ENCODE measurements at regions not wholly inside any gene's neighbourhood (a gene's known extent, or its start where the extent isn't known, plus 50 kb on each side); places are given as distances from the start of the nearest gene placed in this dataset.

DNA sequence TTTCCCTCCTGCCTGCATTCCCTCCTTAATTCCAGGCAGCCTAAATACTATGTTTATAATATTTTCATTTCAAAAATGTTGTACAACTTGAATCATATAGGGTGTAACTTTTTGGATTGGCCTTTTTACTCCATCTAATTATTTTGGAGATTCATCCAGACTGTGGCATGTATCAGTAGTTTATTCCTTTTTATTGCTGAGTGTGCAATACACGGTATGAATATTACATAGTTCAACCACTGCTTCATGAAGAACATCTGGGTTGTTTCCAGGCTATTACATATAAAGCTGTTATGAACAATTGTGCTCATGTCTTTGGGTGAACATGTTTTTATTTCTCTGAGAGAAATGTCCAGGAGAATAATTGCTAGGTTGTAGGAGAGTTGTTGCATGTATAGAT, 253.5 kb upstream of the SLC35B3 start:
- H3K4me1 Mint-ChIP-seq (ENCODE audit: low read depth) = no peaks in the 10 kb centered on the region
- no peak for DNase-seq (ENCODE audit: low spot score)

DNA sequence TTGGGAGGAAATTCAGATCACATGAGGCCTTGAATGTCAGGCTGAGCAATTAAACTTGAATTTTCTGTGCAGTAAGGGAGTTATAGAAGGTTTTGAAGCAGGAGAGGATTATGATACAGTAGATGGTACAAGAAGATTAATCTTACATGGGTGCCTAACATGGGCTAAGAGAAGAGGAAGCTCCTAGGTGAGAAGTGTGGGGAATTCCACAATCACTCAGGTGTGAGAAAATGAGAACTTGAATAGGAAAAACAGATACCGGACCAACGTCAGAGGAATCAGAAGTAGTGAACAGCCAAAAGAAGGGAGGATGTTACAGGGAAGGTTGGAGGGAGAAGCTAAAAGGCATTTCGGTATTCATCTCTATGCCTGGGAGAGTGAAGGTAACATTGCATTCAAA, 250.7 kb upstream of the SLC35B3 start:
- H3K36me3 Mint-ChIP-seq (ENCODE audit: low read depth) = no peaks in the 10 kb centered on the region
- no peak overlapping the region for H3K4me3 Mint-ChIP-seq
- H3K9me3 Mint-ChIP-seq = no peaks in the 10 kb centered on the region
- intact Hi-C loops (cut with micrococcal nuclease) = no loop called here
- H3K4me1 Mint-ChIP-seq (ENCODE audit: low read depth) = no peaks in the 10 kb centered on the region
- no peaks in the 10 kb centered on the region for H3K27me3 Mint-ChIP-seq (ENCODE audit: insufficient read depth)
- DNase-seq (ENCODE audit: low spot score) = no peak
- H3K27ac Mint-ChIP-seq = no peak overlapping the region

More for the DNA sequence above, 253.5 kb upstream of the SLC35B3 start:
- intact Hi-C loops (cut with micrococcal nuclease) = no loop called here
- Mint-ChIP-seq H3K27me3 (ENCODE audit: insufficient read depth) (no peaks in the 10 kb centered on the region), H3K36me3 (ENCODE audit: low read depth) (no peaks in the 10 kb centered on the region), H3K27ac (no peak overlapping the region), H3K9me3 (peaks cover 6% of the 10 kb centered on the region), H3K4me3 (no peak overlapping the region)

DNA sequence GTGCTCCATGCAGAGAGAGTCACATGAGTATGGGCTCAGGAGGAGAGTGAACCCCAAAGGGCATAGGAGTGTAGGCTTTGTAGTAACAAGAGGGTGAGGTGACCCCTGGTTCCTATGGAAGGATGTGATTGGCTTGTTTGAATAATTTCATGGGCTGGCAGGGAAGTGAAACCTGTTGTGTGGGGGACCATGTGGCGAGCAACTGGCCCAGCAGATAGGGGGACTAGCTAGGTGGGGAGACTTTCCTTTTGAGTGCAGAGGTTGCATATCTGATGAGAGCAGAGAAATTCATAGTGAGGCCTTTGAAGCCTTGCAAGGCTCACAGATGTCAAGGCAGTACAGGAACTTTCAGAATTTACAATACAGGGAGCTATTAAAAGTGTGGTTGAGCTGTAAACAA, 247.9 kb upstream of the SLC35B3 start:
- no peak for DNase-seq (ENCODE audit: low spot score)
- intact Hi-C loops (cut with micrococcal nuclease) = no loop called here
- Mint-ChIP-seq H3K4me1 (ENCODE audit: low read depth) (no peaks in the 10 kb centered on the region), H3K9me3 (no peaks in the 10 kb centered on the region), H3K27ac (no peak overlapping the region), H3K36me3 (ENCODE audit: low read depth) (no peaks in the 10 kb centered on the region), H3K27me3 (ENCODE audit: insufficient read depth) (no peaks in the 10 kb centered on the region), H3K4me3 (no peak overlapping the region)

DNA sequence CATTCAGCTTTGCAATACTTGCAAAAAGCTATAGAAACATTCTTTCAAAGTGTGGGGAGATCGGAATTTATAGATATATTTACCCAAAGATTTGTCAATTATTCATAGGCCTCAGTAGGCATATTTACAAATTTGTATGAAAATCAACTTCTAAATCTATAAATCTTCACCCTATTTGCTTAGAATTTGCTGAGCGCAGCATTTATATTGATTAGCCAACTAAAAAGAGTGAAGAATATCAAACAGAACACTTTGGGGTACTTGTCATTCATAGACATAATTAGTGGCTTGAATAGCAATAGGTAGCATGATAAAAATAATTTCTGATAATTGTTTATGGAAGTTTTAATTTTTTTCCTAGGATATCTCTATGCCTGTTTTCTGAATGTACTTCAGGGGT, 244.5 kb upstream of the SLC35B3 start:
- Mint-ChIP-seq H3K36me3 (ENCODE audit: low read depth) (no peaks in the 10 kb centered on the region), H3K27me3 (ENCODE audit: insufficient read depth) (no peaks in the 10 kb centered on the region), H3K9me3 (no peaks in the 10 kb centered on the region), H3K4me1 (ENCODE audit: low read depth) (no peaks in the 10 kb centered on the region), H3K4me3 (no peak overlapping the region), H3K27ac (no peak overlapping the region)
- DNase-seq (ENCODE audit: low spot score) = no peak
- intact Hi-C loops (cut with micrococcal nuclease) = no loop called here

DNA sequence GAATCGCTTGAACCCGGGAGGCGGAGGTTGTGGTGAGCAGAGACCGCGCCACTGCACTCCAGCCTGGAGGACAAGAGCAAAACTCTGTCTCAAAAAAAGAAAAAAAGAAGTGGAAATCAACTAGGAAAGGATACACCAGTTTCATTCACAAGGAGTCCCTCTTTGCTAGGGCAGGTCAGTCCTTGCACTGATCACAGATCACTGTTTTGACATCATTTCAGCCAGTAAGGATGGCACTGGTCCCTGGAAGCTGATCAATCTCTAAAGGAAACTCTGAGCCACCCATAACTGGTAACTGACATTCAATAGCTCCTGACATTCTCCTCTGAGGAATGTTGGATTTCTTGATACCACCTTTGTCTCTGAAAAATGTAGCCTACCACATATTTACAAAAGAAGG, 243.1 kb upstream of the SLC35B3 start:
- Mint-ChIP-seq H3K27ac (no peak overlapping the region), H3K4me3 (no peak overlapping the region), H3K9me3 (no peaks in the 10 kb centered on the region), H3K27me3 (ENCODE audit: insufficient read depth) (no peaks in the 10 kb centered on the region), H3K36me3 (ENCODE audit: low read depth) (no peaks in the 10 kb centered on the region), H3K4me1 (ENCODE audit: low read depth) (no peaks in the 10 kb centered on the region)
- intact Hi-C loops (cut with micrococcal nuclease) = no loop called here
- DNase-seq (ENCODE audit: low spot score) = no peak

DNA sequence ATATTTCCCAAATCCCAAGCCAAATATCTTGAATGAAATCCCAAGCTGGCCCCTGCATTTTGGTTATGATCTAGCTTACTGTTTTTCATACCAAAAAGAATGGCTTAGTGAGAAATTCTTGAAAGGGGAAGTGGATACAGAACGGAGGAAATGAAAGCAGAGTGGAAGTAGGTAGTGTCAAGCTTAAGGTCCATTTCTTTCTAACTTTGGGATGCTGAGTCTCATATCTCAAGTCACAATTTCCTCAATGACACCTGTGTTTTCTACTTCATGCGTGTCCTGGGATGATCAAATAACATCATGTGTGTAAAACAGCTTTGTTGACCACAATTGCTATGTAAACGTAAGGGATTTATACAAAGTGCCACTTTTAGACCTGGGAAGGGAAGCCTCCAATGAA, 238.8 kb upstream of the SLC35B3 start:
- Mint-ChIP-seq H3K4me1 (ENCODE audit: low read depth) (no peaks in the 10 kb centered on the region), H3K4me3 (no peak overlapping the region), H3K27ac (no peak overlapping the region), H3K36me3 (ENCODE audit: low read depth) (no peaks in the 10 kb centered on the region), H3K9me3 (no peaks in the 10 kb centered on the region), H3K27me3 (ENCODE audit: insufficient read depth) (no peaks in the 10 kb centered on the region)
- intact Hi-C loops (cut with micrococcal nuclease) = no loop called here
- DNase-seq (ENCODE audit: low spot score) = no peak

DNA sequence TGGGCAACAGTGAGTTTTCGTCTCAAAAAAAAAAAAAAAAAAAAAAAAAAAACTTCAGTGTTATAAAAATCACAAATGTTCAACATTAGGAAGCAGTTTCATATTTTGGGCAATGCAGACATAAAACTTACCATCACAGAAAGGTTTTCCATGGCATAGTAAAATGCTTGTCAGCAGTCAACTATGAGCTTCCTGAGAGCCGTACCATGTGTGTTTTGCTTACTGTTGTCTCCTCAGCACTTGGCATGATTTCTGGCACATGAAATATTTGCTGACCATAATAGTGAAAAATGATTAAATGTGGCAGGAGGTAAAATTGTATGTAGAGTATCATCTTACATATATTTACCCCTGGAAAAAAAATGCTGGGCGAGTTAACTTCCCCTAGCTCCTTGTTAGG, 237.5 kb upstream of the SLC35B3 start:
- Mint-ChIP-seq H3K27ac (no peak overlapping the region), H3K4me1 (ENCODE audit: low read depth) (no peaks in the 10 kb centered on the region), H3K36me3 (ENCODE audit: low read depth) (no peaks in the 10 kb centered on the region), H3K4me3 (no peak overlapping the region), H3K27me3 (ENCODE audit: insufficient read depth) (no peaks in the 10 kb centered on the region), H3K9me3 (no peaks in the 10 kb centered on the region)
- DNase-seq (ENCODE audit: low spot score) = no peak
- intact Hi-C loops (cut with micrococcal nuclease) = no loop called here

DNA sequence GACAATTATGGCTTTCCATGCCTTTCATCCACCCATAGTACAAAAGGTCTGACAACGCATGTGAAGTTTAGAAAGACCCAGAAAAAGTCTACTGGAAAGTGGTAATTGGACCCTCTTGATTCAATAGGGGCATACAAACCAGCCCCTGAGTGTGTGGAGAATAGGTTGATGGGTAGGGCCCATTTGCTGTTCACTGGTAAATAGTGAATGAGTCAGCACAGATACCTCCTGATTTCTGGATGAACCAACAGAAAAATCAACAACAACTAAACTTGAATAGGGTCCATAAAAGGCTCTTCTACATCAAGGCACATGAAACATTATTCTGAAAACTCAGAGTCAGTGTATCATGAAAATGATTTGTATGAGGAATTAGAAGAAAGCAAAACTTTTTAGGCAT, 235.4 kb upstream of the SLC35B3 start:
- Mint-ChIP-seq H3K36me3 (ENCODE audit: low read depth) (no peaks in the 10 kb centered on the region), H3K27ac (no peak overlapping the region), H3K4me3 (no peak overlapping the region), H3K9me3 (peaks cover 6% of the 10 kb centered on the region), H3K4me1 (ENCODE audit: low read depth) (no peaks in the 10 kb centered on the region), H3K27me3 (ENCODE audit: insufficient read depth) (no peaks in the 10 kb centered on the region)
- intact Hi-C loops (cut with micrococcal nuclease) = no loop called here
- no peak for DNase-seq (ENCODE audit: low spot score)

DNA sequence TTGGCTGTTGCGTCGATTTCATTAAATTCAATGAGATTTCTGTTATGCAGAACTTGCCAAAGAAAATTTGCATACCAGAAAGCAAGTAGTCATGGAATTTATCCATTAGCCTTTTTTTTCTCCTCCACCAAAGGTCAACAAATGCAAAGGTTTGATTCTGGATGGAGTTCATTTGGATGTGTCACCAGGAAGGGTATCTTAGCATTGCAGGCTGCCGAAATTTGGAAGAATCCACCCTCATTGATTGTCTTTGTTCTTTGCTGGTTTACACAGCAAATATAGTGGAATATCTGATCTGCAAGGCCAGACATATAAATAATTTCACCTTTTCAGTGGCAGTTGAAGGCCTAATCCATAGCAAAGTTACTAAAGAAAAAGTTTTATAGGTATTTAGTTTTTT, 229.4 kb upstream of the SLC35B3 start:
- no peaks in the 10 kb centered on the region for H3K27me3 Mint-ChIP-seq (ENCODE audit: insufficient read depth)
- H3K4me1 Mint-ChIP-seq (ENCODE audit: low read depth) = no peaks in the 10 kb centered on the region
- DNase-seq (ENCODE audit: low spot score) = no peak
- intact Hi-C loops (cut with micrococcal nuclease) = no loop called here
- no peak overlapping the region for H3K27ac Mint-ChIP-seq
- no peak overlapping the region for H3K4me3 Mint-ChIP-seq
- H3K9me3 Mint-ChIP-seq = peaks cover 6% of the 10 kb centered on the region
- H3K36me3 Mint-ChIP-seq (ENCODE audit: low read depth) = no peaks in the 10 kb centered on the region

DNA sequence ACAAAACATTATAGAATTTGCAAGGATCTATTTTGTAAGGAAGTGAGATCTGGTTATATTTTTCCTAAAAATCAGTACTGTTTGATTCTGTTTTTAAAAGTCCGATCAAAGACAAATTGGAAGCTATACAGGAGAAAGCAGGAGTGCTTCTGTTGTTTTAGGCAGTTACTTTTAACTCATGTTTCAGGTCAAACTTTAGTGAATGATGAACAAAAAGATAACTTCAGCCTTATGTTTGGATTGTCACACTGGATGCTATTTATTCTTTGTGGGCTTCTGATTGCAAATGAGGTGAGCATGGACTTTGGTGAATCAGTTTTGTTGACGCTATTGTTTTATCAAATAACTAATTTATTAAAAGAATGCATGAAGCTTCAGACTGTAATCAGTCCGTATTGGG, 228.7 kb upstream of the SLC35B3 start:
- Mint-ChIP-seq H3K36me3 (ENCODE audit: low read depth) (no peaks in the 10 kb centered on the region), H3K9me3 (peaks cover 6% of the 10 kb centered on the region), H3K4me1 (ENCODE audit: low read depth) (no peaks in the 10 kb centered on the region), H3K4me3 (no peak overlapping the region), H3K27me3 (ENCODE audit: insufficient read depth) (no peaks in the 10 kb centered on the region), H3K27ac (no peak overlapping the region)
- DNase-seq (ENCODE audit: low spot score) = no peak
- intact Hi-C loops (cut with micrococcal nuclease) = no loop called here

DNA sequence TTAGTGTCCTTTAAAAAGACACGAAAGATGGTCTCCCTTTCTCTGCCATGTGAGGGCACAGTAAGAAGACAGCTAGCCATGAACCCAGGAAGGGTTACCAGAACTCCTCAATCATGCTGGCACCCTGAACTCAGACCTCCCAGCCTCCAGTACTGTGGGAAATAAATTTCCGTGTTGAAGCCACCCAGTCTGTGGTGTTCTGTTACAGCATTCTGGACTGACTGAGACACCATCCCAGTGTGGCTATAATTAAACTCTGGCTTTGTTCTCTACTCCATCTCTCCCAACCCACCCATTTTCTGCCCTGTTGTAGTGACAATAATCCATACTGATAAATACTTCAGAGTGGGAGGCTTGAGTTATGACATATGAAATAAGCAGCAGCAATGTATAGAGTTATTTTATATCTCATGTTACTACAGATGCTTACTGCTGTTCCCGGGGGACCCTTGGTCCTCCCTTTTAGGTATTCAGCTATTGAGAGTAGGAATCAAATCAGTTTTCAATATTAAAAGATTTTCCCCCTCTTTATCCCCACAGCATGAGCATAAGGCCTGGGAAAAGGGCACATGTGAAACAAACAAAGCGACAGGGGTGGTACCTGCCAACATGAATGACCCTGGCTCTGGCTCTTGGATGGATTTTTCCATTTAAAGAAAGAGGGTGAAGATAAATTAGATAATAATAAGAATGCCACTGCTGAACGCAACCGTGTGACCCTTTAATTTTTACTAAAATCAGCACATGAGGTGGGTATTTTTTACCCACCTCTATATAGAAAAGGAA, 224.3 kb upstream of the SLC35B3 start:
- Mint-ChIP-seq H3K27ac (no peak overlapping the region), H3K4me1 (ENCODE audit: low read depth) (no peaks in the 10 kb centered on the region), H3K4me3 (no peak overlapping the region), H3K36me3 (ENCODE audit: low read depth) (no peaks in the 10 kb centered on the region), H3K27me3 (ENCODE audit: insufficient read depth) (no peaks in the 10 kb centered on the region), H3K9me3 (no peaks in the 10 kb centered on the region)
- DNase-seq (ENCODE audit: low spot score) = no peak
- intact Hi-C loops (cut with micrococcal nuclease) = no loop called here

DNA sequence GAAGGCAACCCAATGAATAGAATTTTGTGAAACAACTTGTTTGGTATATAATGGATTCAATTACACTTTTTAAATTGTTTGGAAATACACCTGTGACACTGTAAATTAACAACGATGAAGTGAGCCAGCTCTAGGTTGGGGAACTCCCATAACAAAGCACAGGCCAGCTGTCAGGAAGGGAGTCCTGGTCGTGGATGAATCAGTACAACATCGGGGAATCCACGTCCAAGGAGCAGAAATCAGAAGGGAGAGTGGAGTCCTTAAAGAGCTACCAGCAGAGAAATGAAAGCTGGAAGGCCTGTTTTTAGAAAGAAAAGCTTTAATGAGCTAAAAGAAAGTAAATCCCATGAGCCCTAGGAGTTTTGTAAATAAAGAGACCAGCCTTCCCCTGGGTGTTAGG, 223.1 kb upstream of the SLC35B3 start:
- Mint-ChIP-seq H3K36me3 (ENCODE audit: low read depth) (no peaks in the 10 kb centered on the region), H3K4me1 (ENCODE audit: low read depth) (no peaks in the 10 kb centered on the region), H3K9me3 (no peaks in the 10 kb centered on the region), H3K4me3 (no peak overlapping the region), H3K27ac (no peak overlapping the region), H3K27me3 (ENCODE audit: insufficient read depth) (no peaks in the 10 kb centered on the region)
- intact Hi-C loops (cut with micrococcal nuclease) = no loop called here
- no peak for DNase-seq (ENCODE audit: low spot score)

DNA sequence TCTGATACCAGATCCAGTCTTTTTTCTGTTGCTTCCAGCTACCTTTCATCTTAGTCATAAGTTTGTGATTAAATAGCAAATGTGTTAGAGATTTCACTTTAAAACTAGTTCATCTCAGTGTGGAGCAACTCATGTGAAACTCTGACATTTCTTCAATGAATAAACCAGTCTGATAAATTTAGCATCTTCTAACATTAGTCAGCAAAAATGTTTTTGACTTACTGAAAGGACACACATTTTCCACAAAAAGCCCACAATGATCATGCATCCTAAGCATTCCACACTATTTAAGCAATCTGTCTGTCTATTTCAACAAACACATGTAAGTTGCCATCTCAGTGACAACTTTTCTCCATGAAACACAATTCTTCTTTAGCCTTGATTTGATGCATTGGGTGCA, 222.2 kb upstream of the SLC35B3 start:
- DNase-seq (ENCODE audit: low spot score) = no peak
- Mint-ChIP-seq H3K4me1 (ENCODE audit: low read depth) (no peaks in the 10 kb centered on the region), H3K9me3 (no peaks in the 10 kb centered on the region), H3K4me3 (no peak overlapping the region), H3K36me3 (ENCODE audit: low read depth) (no peaks in the 10 kb centered on the region), H3K27me3 (ENCODE audit: insufficient read depth) (no peaks in the 10 kb centered on the region), H3K27ac (no peak overlapping the region)
- intact Hi-C loops (cut with micrococcal nuclease) = no loop called here
